EH (cell line): ENCODE measurements at regions not wholly inside any gene's neighbourhood (a gene's known extent, or its start where the extent isn't known, plus 50 kb on each side); places are given as distances from the start of the nearest gene placed in this dataset.

Experiments
- DNase-seq: peaks from one replicate; pipeline ENCODE4 v3.0.0-alpha.2; 2015; ENCODE audit warnings: low read depth

GRCh38 chr9:27750566-27750965 is 177.3 kb upstream of the C9orf72 start:
- no peak for DNase-seq

- DNase-seq = no peak
Measured at GRCh38 chr9:27752069-27752468, 178.8 kb upstream of the C9orf72 start.

GRCh38 chr9:27755846-27756245 is 182.6 kb upstream of the C9orf72 start:
- no peak for DNase-seq

- DNase-seq = no peak
Measured at GRCh38 chr9:27756418-27756817, 183.1 kb upstream of the C9orf72 start.

GRCh38 chr9:27763831-27764230 is 190.6 kb upstream of the C9orf72 start:
- DNase-seq = no peak

GRCh38 chr9:27765266-27766072 is 192.2 kb upstream of the C9orf72 start:
- no peak for DNase-seq

- DNase-seq = no peak
Measured at GRCh38 chr9:27766073-27766835, 193.0 kb upstream of the C9orf72 start.

GRCh38 chr9:27768781-27769180 is 195.5 kb upstream of the C9orf72 start:
- no peak for DNase-seq

- no peak for DNase-seq
Measured at GRCh38 chr9:27770541-27770940, 197.3 kb upstream of the C9orf72 start.

GRCh38 chr9:27771803-27772545 is 198.7 kb upstream of the C9orf72 start:
- DNase-seq = no peak

GRCh38 chr9:27784847-27785713 is 211.8 kb upstream of the C9orf72 start:
- DNase-seq = no peak

- DNase-seq = no peak
Measured at GRCh38 chr9:27785714-27786100, 212.4 kb upstream of the C9orf72 start.

- no peak for DNase-seq
Measured at GRCh38 chr9:27787891-27788290, 214.6 kb upstream of the C9orf72 start.

GRCh38 chr9:27791311-27791710 is 218.0 kb upstream of the C9orf72 start:
- DNase-seq = no peak

GRCh38 chr9:27792971-27793689 is 219.8 kb upstream of the C9orf72 start:
- no peak for DNase-seq

- no peak for DNase-seq
Measured at GRCh38 chr9:27799326-27799725, 226.0 kb upstream of the C9orf72 start.

- DNase-seq = no peak
Measured at GRCh38 chr9:27800159-27800558, 226.9 kb upstream of the C9orf72 start.

- DNase-seq = no peak
Measured at GRCh38 chr9:27800692-27801370, 227.6 kb upstream of the C9orf72 start.

GRCh38 chr9:27801545-27801944 is 228.3 kb upstream of the C9orf72 start:
- DNase-seq = no peak

GRCh38 chr9:27802418-27802817 is 229.1 kb upstream of the C9orf72 start:
- DNase-seq = no peak

- no peak for DNase-seq
Measured at GRCh38 chr9:27808864-27809263, 235.6 kb upstream of the C9orf72 start.
